GM18909 (cell line): ENCODE measurements at regions not wholly inside any gene's neighbourhood (a gene's known extent, or its start where the extent isn't known, plus 50 kb on each side); places are given as distances from the start of the nearest gene placed in this dataset.
"Not testable (repeated sequence)": the region's sequence is repeated elsewhere in the genome, so short reads cannot be mapped to it uniquely, and the experiment has no call there.

Source experiments
- ATAC-seq: cut with Tn5 transposase; IDR thresholded peaks from one replicate; pipeline ENCODE4 v1.9.1; 2021; ENCODE audit warnings: mild to moderate bottlenecking; ENCODE audit not compliant: unreplicated experiment, poor library complexity

- ATAC-seq: no peak
These were observed 297.8 kb downstream of the RPS24 start for GRCh38 chr10:78331391-78331922.

GRCh38 chr10:78332012-78332411 is 298.3 kb downstream of the RPS24 start:
- no peak for ATAC-seq

GRCh38 chr10:78332657-78333056 is 299.0 kb downstream of the RPS24 start:
- ATAC-seq: no peak

- ATAC-seq: no peak
These were observed 299.9 kb downstream of the RPS24 start for GRCh38 chr10:78333362-78334143.

- no peak for ATAC-seq
These were observed 301.7 kb downstream of the RPS24 start for GRCh38 chr10:78335371-78335690.

- no peak for ATAC-seq
These were observed 302.2 kb downstream of the RPS24 start for GRCh38 chr10:78335691-78336401.

- ATAC-seq: no peak
These were observed 302.7 kb downstream of the RPS24 start for GRCh38 chr10:78336402-78336791.

GRCh38 chr10:78337016-78337415 is 303.4 kb downstream of the RPS24 start:
- ATAC-seq: no peak

GRCh38 chr10:78337646-78338391 is 304.2 kb downstream of the RPS24 start:
- no peak for ATAC-seq

GRCh38 chr10:78338717-78339116 is 305.1 kb downstream of the RPS24 start:
- ATAC-seq: no peak

- ATAC-seq: no peak
These were observed 305.6 kb downstream of the RPS24 start for GRCh38 chr10:78339251-78339650.

- ATAC-seq: no peak
These were observed 308.4 kb downstream of the RPS24 start for GRCh38 chr10:78341953-78342614.

GRCh38 chr10:78342827-78343653 is 309.4 kb downstream of the RPS24 start:
- ATAC-seq: no peak

- ATAC-seq: not testable (repeated sequence)
These were observed 310.6 kb downstream of the RPS24 start for GRCh38 chr10:78344257-78344656.

GRCh38 chr10:78345515-78345914 is 311.9 kb downstream of the RPS24 start:
- not testable (repeated sequence) for ATAC-seq

- no peak for ATAC-seq
These were observed 313.1 kb downstream of the RPS24 start for GRCh38 chr10:78346721-78347120.

GRCh38 chr10:78348411-78349164 is 314.9 kb downstream of the RPS24 start:
- ATAC-seq: no peak

- no peak for ATAC-seq
These were observed 315.5 kb downstream of the RPS24 start for GRCh38 chr10:78349165-78349516.
